ENCODE measurements at regions not wholly inside any gene's neighbourhood (a gene's known extent, or its start where the extent isn't known, plus 50 kb on each side); places are given as distances from the start of the nearest gene placed in this dataset.
"Not testable (repeated sequence)": the region's sequence is repeated elsewhere in the genome, so short reads cannot be mapped to it uniquely, and the experiment has no call there.

- in situ Hi-C loops (cut with HindIII; ENCODE audit: low sequenced_read_pairs) = no loop called here
Measured at GRCh38 chr15:79601405-79602086, 169.4 kb downstream of the MINAR1 start.

DNA sequence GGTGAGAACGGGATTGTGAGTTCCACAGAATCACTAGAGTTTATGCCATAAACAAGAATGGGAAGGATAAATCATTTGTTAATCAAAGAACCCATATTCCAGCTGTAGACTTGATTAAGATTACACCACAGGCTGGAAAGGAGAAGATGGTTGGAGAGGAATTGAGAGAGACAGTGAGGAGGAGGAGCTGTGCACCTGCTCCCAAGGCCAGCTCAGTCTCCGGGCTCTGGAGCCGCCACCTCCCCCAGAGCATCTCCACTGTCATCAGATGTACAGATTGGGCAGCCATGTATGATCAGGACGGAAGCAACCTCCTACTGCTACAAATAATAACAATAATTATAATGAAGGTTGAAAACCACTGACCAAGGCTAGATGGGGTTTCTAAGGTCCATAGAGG is 170.0 kb downstream of the MINAR1 start:
- in situ Hi-C loops (cut with HindIII; ENCODE audit: low sequenced_read_pairs) = no loop called here

- in situ Hi-C loops (cut with HindIII; ENCODE audit: low sequenced_read_pairs) = no loop called here
Measured at GRCh38 chr15:79602731-79603130, 170.6 kb downstream of the MINAR1 start.

GRCh38 chr15:79606831-79607355 is 174.8 kb downstream of the MINAR1 start:
- in situ Hi-C loops (cut with HindIII; ENCODE audit: low sequenced_read_pairs) = no loop called here

GRCh38 chr15:79608066-79608864 is 176.1 kb downstream of the MINAR1 start:
- in situ Hi-C loops (cut with HindIII; ENCODE audit: low sequenced_read_pairs) = no loop called here

DNA sequence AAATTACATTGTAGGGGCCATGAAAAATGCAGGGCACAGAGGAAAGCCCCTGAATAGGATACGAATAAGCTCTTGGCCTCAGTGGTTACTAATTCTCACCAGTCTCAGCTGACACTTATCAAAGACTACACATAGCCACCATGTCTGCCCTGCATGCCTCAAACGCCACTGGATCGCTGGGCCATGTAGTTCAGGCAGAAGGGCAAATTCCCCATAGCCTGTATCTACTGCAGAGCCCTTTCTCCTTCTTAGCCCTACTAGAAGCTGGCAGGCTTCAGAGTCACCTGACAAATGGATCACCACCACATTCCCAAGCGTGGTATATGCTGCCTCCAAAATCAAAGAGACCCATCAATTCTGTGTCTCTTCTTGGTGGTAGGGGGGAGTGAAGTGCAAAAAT is 177.4 kb downstream of the MINAR1 start:
- in situ Hi-C loops (cut with HindIII; ENCODE audit: low sequenced_read_pairs) = no loop called here

DNA sequence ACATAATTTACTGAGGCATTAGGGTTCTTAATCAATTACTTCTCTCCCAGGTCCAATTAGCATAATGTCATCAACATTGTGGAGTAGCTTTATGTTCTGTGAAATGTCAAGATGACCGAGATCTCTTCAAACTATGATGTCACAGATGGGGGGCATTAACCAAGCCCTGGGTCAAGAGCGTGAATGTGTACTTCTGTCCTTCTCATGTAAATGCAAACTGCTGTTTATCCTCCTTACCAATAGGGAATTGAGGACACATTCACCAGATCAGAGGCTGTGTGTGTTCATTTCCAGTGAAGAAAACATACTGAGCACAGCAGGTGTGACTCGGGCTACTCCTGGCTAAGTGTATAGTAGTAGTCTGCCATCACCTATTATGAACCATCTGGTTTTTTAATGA is 177.9 kb downstream of the MINAR1 start:
- in situ Hi-C loops (cut with HindIII; ENCODE audit: low sequenced_read_pairs) = no loop called here

DNA sequence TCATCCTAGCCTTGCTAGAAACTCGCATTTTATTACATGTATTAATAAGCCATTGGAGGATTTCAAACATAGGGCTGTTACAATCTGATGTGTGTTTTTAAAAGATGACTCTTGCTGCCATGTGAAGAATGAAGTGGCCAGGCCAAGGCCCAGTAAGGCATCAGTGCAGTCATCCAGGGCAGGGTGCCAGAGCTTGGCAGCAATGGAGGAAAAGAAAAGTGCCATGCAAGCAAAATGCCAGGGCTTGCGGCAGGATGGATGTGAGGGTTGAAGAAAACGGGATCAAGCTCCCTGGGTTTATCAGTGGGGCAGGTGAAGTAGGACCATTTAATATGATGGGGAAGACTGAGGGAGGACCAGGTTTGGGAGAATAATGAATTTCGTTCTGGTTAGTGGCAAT is 183.6 kb downstream of the MINAR1 start:
- in situ Hi-C loops (cut with HindIII; ENCODE audit: low sequenced_read_pairs) = loop anchor here (5.0 kb wide), 1 partner anchor 57 kb away; no protein-coding TSS in a partner anchor

- in situ Hi-C loops (cut with HindIII; ENCODE audit: low sequenced_read_pairs) = loop anchor here (5.0 kb wide), 1 partner anchor 55 kb away; no protein-coding TSS in a partner anchor
Measured at GRCh38 chr15:79617071-79617470, 184.9 kb downstream of the MINAR1 start.

DNA sequence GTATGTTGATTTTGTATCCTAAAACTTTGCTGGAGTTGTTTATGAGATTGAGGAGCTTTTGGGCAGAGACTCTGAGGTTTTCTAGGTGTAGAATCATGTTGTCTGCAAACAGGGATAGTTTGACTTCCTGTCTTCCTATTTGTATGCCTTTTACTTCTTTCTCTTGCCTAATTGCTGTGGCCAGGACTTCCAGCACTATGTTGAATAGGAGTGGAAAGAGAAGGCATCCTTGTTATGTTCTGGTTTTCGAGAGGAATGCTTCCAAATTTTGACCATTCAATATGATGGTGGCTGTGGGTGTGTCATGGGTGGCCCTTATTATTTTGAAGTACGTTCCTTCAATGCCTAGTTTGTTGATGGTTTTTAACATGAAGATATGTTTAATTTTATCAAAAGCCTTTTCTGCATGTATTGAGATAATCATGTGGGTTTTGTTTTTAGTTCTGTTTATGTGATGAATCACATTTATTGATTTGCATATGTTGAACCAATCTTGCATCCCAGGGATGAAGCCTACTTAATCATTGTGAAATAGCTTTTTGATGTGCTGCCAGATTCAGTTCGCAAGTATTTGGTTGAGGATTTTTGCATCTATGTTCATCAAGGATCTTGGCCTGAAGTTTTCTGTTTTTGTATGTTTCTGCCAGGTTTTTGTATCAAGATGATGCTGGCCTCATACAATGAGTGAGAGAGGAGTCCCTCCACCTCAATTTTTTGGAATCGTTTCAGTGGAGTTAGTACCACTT is 188.1 kb downstream of the MINAR1 start:
- in situ Hi-C loops (cut with HindIII; ENCODE audit: low sequenced_read_pairs) = no loop called here

DNA sequence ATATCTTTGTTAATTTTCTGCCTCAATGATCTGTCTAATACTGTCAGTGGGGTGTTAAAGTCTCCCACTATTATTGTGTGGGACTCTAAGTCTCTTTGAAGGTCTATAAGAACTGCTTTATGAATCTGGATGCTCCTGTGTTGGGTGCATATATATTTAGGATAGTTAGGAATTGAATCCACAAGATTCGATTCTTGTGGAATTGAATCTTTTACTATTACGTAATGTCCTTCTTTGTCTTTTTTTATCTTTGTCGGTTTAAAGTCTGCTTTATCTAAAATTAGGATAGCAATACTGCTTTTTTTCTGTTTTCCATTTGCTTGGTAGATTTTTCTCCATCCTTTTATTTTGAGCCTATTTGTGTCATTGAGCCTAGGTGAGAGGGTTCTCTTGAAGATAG is 189.7 kb downstream of the MINAR1 start:
- in situ Hi-C loops (cut with HindIII; ENCODE audit: low sequenced_read_pairs) = not testable (repeated sequence)

- in situ Hi-C loops (cut with HindIII; ENCODE audit: low sequenced_read_pairs) = no loop called here
Measured at GRCh38 chr15:79623488-79623887, 191.4 kb downstream of the MINAR1 start.

GRCh38 chr15:79629687-79630086 is 197.6 kb downstream of the MINAR1 start:
- in situ Hi-C loops (cut with HindIII; ENCODE audit: low sequenced_read_pairs) = no loop called here

DNA sequence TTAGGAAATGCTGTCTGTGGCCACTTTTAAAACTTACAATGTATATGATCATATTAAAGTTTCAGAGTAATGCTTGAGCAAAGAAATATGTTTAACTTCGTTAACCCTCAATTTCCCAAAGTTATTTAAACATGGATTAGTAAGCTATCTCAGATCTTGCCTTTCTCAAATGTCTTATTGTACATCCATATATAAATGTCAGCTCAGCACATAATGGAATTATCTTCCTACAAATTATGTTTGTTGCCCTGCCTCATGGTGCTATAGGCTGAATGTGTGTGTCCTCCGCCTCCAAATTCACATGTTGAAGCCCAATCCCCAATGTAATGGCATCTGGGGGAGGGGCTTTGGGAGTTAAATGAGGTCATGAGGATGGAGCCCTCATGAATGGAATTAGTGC is 200.3 kb downstream of the MINAR1 start:
- in situ Hi-C loops (cut with HindIII; ENCODE audit: low sequenced_read_pairs) = no loop called here

GRCh38 chr15:79635149-79635771 is 203.1 kb downstream of the MINAR1 start:
- in situ Hi-C loops (cut with HindIII; ENCODE audit: low sequenced_read_pairs) = no loop called here

DNA sequence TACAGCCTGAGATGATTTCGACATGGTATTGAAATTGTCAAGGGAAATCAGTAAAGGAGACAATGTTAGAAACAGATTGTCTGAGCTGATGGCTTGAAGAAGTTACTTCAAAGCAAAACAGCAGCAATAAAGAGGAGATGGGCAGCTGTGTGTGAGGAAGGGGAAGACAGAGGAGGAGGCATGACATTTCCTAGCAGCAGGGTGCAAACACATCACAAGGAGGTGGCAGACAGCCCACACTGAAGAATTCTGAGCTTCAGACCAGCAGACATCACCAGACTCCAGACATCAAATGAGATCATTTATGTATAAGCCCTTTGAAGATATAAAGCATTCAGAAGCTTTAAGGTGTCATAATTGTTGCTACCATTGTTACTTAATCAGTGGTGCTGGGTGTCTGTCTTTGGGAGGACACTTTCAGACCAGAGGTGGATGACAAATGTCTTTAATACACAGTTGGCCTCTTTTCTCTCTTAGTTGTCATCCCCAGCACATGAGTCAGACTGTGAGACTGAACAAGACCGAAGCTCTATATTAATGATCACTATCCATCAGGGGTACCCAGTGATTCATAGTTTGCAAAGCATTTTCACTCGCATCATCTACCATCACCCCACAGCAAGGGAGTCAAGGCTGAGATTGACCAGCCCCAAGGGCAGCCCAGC is 203.9 kb downstream of the MINAR1 start:
- in situ Hi-C loops (cut with HindIII; ENCODE audit: low sequenced_read_pairs) = no loop called here

DNA sequence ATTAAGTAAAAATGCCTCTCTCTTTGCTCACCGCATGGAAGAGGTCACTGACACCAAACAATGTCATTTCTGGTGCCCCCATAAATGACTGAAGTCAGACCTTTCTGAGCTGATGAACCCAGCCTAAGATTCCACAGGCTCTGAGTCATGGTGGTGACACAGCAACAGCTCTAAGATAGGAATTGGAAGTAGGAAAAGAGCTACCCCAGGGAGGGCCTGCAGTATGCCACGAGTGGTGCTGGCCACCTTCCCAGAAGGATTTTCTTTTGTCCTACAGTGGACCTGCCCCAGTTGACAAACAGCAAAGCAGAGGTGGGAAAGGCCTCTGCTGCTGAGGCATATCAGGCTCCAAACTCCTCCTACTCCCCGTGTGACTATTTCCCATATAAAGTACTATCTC is 208.1 kb downstream of the MINAR1 start:
- in situ Hi-C loops (cut with HindIII; ENCODE audit: low sequenced_read_pairs) = no loop called here

GRCh38 chr15:79641841-79642240 is 209.7 kb downstream of the MINAR1 start:
- in situ Hi-C loops (cut with HindIII; ENCODE audit: low sequenced_read_pairs) = no loop called here

GRCh38 chr15:79643393-79643792 is 211.3 kb downstream of the MINAR1 start:
- in situ Hi-C loops (cut with HindIII; ENCODE audit: low sequenced_read_pairs) = no loop called here

DNA sequence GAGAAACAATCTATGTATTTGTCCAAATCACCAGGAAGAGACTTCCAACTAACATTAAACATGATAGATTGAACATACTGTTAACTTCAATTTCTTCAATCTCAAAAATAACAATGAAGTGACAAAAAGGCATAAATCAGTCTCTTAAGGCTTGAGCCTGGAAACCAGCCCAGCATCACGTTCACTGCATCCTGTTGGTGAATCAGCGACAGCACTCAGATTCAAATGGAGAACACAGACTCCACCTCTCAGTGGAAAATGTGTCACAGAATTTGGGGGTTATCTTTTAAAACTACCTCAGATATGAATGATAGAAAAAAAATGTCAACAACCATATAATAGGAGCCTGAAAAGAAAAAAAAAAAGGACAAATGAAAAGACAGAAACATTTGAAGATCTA is 212.0 kb downstream of the MINAR1 start:
- in situ Hi-C loops (cut with HindIII; ENCODE audit: low sequenced_read_pairs) = no loop called here
